Gastrocnemius medialis (tissue), 4 donors: ENCODE measurements at regions not wholly inside any gene's neighbourhood (a gene's known extent, or its start where the extent isn't known, plus 50 kb on each side); places are given as distances from the start of the nearest gene placed in this dataset.
"Not testable (repeated sequence)": the region's sequence is repeated elsewhere in the genome, so short reads cannot be mapped to it uniquely, and the experiment has no call there.

Source experiments
- CTCF ChIP-seq, 5 experiments: fragments of 450-650 bp in 3 of 5; fragments of 200-600 bp in 2 of 5; sonication (generic) in 2 of 5; IDR thresholded peaks in 4 of 5; conservative IDR thresholded peaks in 1 of 5; 1 replicate in 4 of 5; 2 replicates in 1 of 5; pipeline ENCODE4 v1.5.1; 2016 to 2019; ENCODE audit warnings: antibody characterized with exemption in 5 of 5, mild to moderate bottlenecking in 3 of 5, moderate library complexity in 3 of 5
- POLR2A ChIP-seq, 2 donors: fragments of 450-650 bp; IDR thresholded peaks; one replicate each; pipeline ENCODE4 v1.6.1; 2017; ENCODE audit warnings: antibody characterized with exemption in 2 of 2, mild to moderate bottlenecking in 2 of 2, moderate library complexity in 2 of 2

DNA sequence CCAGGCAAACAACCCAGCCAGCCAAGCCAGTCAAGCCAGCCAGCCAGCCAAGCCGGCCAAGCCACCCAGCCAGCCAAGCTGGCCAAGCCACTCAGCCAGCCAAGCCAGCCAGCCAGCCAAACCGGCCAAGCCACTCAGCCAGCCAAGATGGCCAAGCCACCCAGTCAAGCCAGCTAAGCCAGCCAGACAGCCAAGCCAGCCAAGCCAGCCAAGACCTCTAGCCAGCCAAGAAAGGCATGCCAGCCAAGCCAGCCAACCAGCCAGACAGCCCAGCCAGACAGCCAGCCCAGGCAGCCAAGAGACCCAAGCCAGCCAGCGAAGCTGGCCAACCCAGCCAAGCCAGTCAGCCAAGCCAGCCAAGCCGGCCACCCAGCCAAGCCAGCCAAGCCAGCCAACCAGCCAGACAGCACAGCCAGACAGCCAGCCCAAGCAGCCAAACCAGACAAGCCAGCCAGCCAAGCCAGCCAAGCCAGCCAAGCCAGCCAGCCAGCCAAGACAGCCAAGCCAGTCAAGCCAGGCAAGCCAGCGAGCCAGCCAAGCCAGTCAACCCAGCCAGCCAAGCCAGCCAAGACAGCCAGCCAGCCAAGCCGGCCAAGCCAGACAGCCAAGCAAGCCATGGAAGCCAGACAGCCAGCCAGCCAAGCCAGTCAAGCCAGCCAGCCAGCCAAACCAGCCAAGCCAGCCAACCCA is 1598.0 kb downstream of the RPIA start:
- not testable (repeated sequence) for TF ChIP-seq CTCF (IDR thresholded peaks at IDR 0.05 in 4 of 5, conservative IDR thresholded peaks at IDR 0.05 in 1 of 5); POLR2A (IDR thresholded peaks at IDR 0.05)
